Dermis blood vessel endothelial cell (primary cell): ENCODE measurements at regions not wholly inside any gene's neighbourhood (a gene's known extent, or its start where the extent isn't known, plus 50 kb on each side); places are given as distances from the start of the nearest gene placed in this dataset.

Source experiments
- DNase-seq: peaks from one replicate; pipeline ENCODE4 v3.0.0; 2010

- DNase-seq, result no peak
Measured at GRCh38 chr14:97539884-97540283, 742.7 kb downstream of the VRK1 start.

- no peak for DNase-seq
Measured at GRCh38 chr14:97543221-97543620, 746.0 kb downstream of the VRK1 start.

- no peak for DNase-seq
Measured at GRCh38 chr14:97543816-97544215, 746.6 kb downstream of the VRK1 start.

GRCh38 chr14:97544571-97544970 is 747.4 kb downstream of the VRK1 start:
- DNase-seq, result no peak

GRCh38 chr14:97546491-97547230 is 749.5 kb downstream of the VRK1 start:
- DNase-seq, result no peak

- no peak for DNase-seq
Measured at GRCh38 chr14:97550463-97550862, 753.3 kb downstream of the VRK1 start.

- DNase-seq, result no peak
Measured at GRCh38 chr14:97554597-97554996, 757.4 kb downstream of the VRK1 start.

GRCh38 chr14:97564334-97564733 is 767.2 kb downstream of the VRK1 start:
- DNase-seq, result no peak

GRCh38 chr14:97571201-97571600 is 774.0 kb downstream of the VRK1 start:
- no peak for DNase-seq

GRCh38 chr14:97571866-97572555 is 774.8 kb downstream of the VRK1 start:
- DNase-seq, result no peak

GRCh38 chr14:97572583-97573458 is 775.6 kb downstream of the VRK1 start:
- no peak for DNase-seq

GRCh38 chr14:97575677-97576076 is 778.5 kb downstream of the VRK1 start:
- no peak for DNase-seq

GRCh38 chr14:97578982-97579548 is 781.9 kb downstream of the VRK1 start:
- DNase-seq, result no peak

GRCh38 chr14:97581016-97581415 is 783.8 kb downstream of the VRK1 start:
- no peak for DNase-seq

- no peak for DNase-seq
Measured at GRCh38 chr14:97582022-97582421, 784.8 kb downstream of the VRK1 start.

- no peak for DNase-seq
Measured at GRCh38 chr14:97584528-97584927, 787.3 kb downstream of the VRK1 start.

- no peak for DNase-seq
Measured at GRCh38 chr14:97592341-97592980, 795.3 kb downstream of the VRK1 start.

- DNase-seq, result no peak
Measured at GRCh38 chr14:97594306-97594705, 797.1 kb downstream of the VRK1 start.

GRCh38 chr14:97602438-97603117 is 805.4 kb downstream of the VRK1 start:
- no peak for DNase-seq

- DNase-seq, result no peak
Measured at GRCh38 chr14:97603201-97603600, 806.0 kb downstream of the VRK1 start.

GRCh38 chr14:97604731-97605130 is 807.5 kb downstream of the VRK1 start:
- DNase-seq, result no peak

GRCh38 chr14:97618401-97618800 is 821.2 kb downstream of the VRK1 start:
- DNase-seq, result no peak
